ENCODE measurements at regions not wholly inside any gene's neighbourhood (a gene's known extent, or its start where the extent isn't known, plus 50 kb on each side); places are given as distances from the start of the nearest gene placed in this dataset.

- no peak for DNase-seq (ENCODE audit: extremely low read depth in 1 of 4, low spot score in 3 of 4)
- no peaks in the 10 kb centered on the region for H3K9me3 ChIP-seq (replicated peaks; ENCODE audit: control insufficient read depth, insufficient read depth, low read depth, low read length)
- H3K79me2 ChIP-seq (ENCODE audit: control insufficient read depth, insufficient read depth, low read length), result no peaks in the 10 kb centered on the region
- BruUV-seq (replicated peaks), result no TSS peak
- no peak overlapping the region for H3K27ac ChIP-seq (ENCODE audit: extremely low read depth, low read depth, low read length)
- no peaks in the 10 kb centered on the region for H3K36me3 ChIP-seq (ENCODE audit: control insufficient read depth, insufficient read depth, low read length)
- no peak for FAIRE-seq
- H3K4me3 ChIP-seq, result no peak overlapping the region
- no peaks in the 10 kb centered on the region for H3K9me1 ChIP-seq (ENCODE audit: control insufficient read depth, insufficient read depth, low read length)
- H4K20me1 ChIP-seq (replicated peaks; ENCODE audit: control insufficient read depth, insufficient read depth, low read length), result no peaks in the 10 kb centered on the region
- ChIA-PET POLR2A (no interaction called here), CTCF (ENCODE audit: low intra/inter-chr PET ratio) (no interaction called here)
- WGBS (ENCODE audit: insufficient coverage, low coverage, missing lambda C conversion rate), result 0% methylated on average over 1 of the region's 1 CpG
- no peaks in the 10 kb centered on the region for H3K27me3 ChIP-seq (ENCODE audit: control insufficient read depth in 2 of 2, insufficient read depth in 2 of 2, low read length in 2 of 2)
- TF ChIP-seq NR2C2 (CRISPR knock-in tag; IDR thresholded peaks at IDR 0.05) (no peak), NR2C2 (tag; IDR thresholded peaks at IDR 0.05) (no peak)
- H3K9ac ChIP-seq (ENCODE audit: insufficient read depth in 1 of 2, low read depth in 2 of 2, low read length in 2 of 2), result no peak overlapping the region
- H3K4me2 ChIP-seq (ENCODE audit: insufficient read depth, low read length), result no peak overlapping the region
- H2AFZ ChIP-seq (ENCODE audit: low read depth, low read length), result no peak overlapping the region
- intact Hi-C loops (cut with micrococcal nuclease), result no loop called here
- ATAC-seq, result no peak
- in situ Hi-C loops (cut with MboI), result no loop called here
- H3K4me1 ChIP-seq (replicated peaks in 1 of 2; ENCODE audit: control insufficient read depth in 2 of 2, insufficient read depth in 2 of 2, low read length in 2 of 2), result no peaks in the 10 kb centered on the region
These were observed 409.9 kb upstream of the PDE3A start for GRCh38 chr12:19958389-19958788.

GRCh38 chr12:19959353-19959752 is 409.0 kb upstream of the PDE3A start:
- Histone ChIP-seq H3K4me3 (no peak overlapping the region), H3K9me3 (replicated peaks; ENCODE audit: control insufficient read depth, insufficient read depth, low read depth, low read length) (no peaks in the 10 kb centered on the region), H3K79me2 (ENCODE audit: control insufficient read depth, insufficient read depth, low read length) (no peaks in the 10 kb centered on the region), H3K9me1 (ENCODE audit: control insufficient read depth, insufficient read depth, low read length) (no peaks in the 10 kb centered on the region), H3K4me1 (replicated peaks in 1 of 2; ENCODE audit: control insufficient read depth in 2 of 2, insufficient read depth in 2 of 2, low read length in 2 of 2) (no peaks in the 10 kb centered on the region), H2AFZ (ENCODE audit: low read depth, low read length) (no peak overlapping the region), H3K27ac (ENCODE audit: extremely low read depth, low read depth, low read length) (no peak overlapping the region), H3K9ac (ENCODE audit: insufficient read depth in 1 of 2, low read depth in 2 of 2, low read length in 2 of 2) (no peak overlapping the region), H3K27me3 (ENCODE audit: control insufficient read depth in 2 of 2, insufficient read depth in 2 of 2, low read length in 2 of 2) (no peaks in the 10 kb centered on the region), H3K36me3 (ENCODE audit: control insufficient read depth, insufficient read depth, low read length) (no peaks in the 10 kb centered on the region), H4K20me1 (replicated peaks; ENCODE audit: control insufficient read depth, insufficient read depth, low read length) (no peaks in the 10 kb centered on the region), H3K4me2 (ENCODE audit: insufficient read depth, low read length) (no peak overlapping the region)
- intact Hi-C loops (cut with micrococcal nuclease) (no loop called here), in situ Hi-C loops (cut with MboI) (no loop called here)
- TF ChIP-seq E2F1 (CRISPR knock-in tag; IDR thresholded peaks at IDR 0.05) (no peak), PHF20 (IDR thresholded peaks at IDR 0.05; ENCODE audit: partially characterized antibody) (no peak), ZC3H4 (CRISPR knock-in tag; IDR thresholded peaks at IDR 0.05; ENCODE audit: borderline replicate concordance) (no peak), ZNF395 (CRISPR knock-in tag; IDR thresholded peaks at IDR 0.05) (no peak), ZNF75A (CRISPR knock-in tag; IDR thresholded peaks at IDR 0.05) (no peak), KLF6 (CRISPR knock-in tag; IDR thresholded peaks at IDR 0.05; ENCODE audit: borderline replicate concordance) (no peak), FOXA3 (CRISPR knock-in tag; conservative IDR thresholded peaks at IDR 0.05 in 1 of 2, IDR thresholded peaks at IDR 0.05 in 1 of 2) (no peak), GATAD2B (IDR thresholded peaks at IDR 0.05; ENCODE audit: borderline replicate concordance) (no peak), TAL1 (IDR thresholded peaks at IDR 0.05) (no peak), NR1H2 (CRISPR knock-in tag; IDR thresholded peaks at IDR 0.05) (no peak), ETV1 (tag; conservative IDR thresholded peaks at IDR 0.05; ENCODE audit: low read depth) (no peak), SAFB (IDR thresholded peaks at IDR 0.05; ENCODE audit: borderline replicate concordance, low read depth, low read length) (no peak), SRSF7 (optimal IDR thresholded peaks at IDR 0.05; ENCODE audit: low read depth, low read length) (no peak), NR2F6 (CRISPR knock-in tag; IDR thresholded peaks at IDR 0.05) (no peak), ZNF253 (CRISPR knock-in tag; conservative IDR thresholded peaks at IDR 0.05) (no peak)
- POLR2A ChIA-PET, result no interaction called here
- CTCF ChIA-PET (ENCODE audit: low intra/inter-chr PET ratio), result no interaction called here
- BruUV-seq (replicated peaks), result no TSS peak
- no peak for FAIRE-seq
- no peak for DNase-seq (ENCODE audit: extremely low read depth in 1 of 4, low spot score in 3 of 4)
- 0% methylated on average over 1 of the region's 1 CpG for WGBS (ENCODE audit: insufficient coverage, low coverage, missing lambda C conversion rate)
- no peak for ATAC-seq

Measured in K562 (cell line).